ENCODE measurements at regions not wholly inside any gene's neighbourhood (a gene's known extent, or its start where the extent isn't known, plus 50 kb on each side); places are given as distances from the start of the nearest gene placed in this dataset.

DNA sequence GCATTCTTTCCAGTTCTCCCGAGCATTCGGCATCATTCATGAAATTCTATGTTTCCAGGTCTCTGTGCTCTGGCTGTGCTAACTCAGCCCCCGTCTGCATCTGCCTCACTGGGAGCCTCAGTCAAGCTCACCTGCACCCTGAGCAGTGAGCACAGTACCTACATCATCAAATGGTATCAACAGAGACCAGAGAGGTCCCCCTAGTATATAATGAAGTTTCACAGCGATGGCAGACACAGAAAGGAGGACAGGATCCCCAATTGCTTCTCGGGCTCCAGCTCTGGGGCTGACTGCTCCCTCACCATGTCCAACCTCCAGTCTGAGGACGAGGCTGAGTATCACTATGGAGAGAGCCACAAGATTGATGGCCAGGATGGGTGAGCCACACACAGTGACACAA lies 52.8 kb upstream of the IGLL5 start:
- no peaks in the 10 kb centered on the region for H3K27me3 ChIP-seq (ENCODE audit: control insufficient read depth in 1 of 2, insufficient read depth in 2 of 2, low read length in 2 of 2)
- Mint-ChIP-seq H3K36me3 (ENCODE audit: low read depth) (no peaks in the 10 kb centered on the region), H3K27ac (no peak overlapping the region), H3K4me3 (no peak overlapping the region), H3K27me3 (no peaks in the 10 kb centered on the region), H3K4me1 (ENCODE audit: low read depth) (peaks cover 28% of the 10 kb centered on the region), H3K9me3 (peaks cover 4% of the 10 kb centered on the region)
- H3K4me1 ChIP-seq (ENCODE audit: insufficient read depth, low read length), result peaks cover 13% of the 10 kb centered on the region
- ATAC-seq (ENCODE audit: poor library complexity) (no peak), DNase-seq (no peak)
- TF ChIP-seq CTCF (IDR thresholded peaks at IDR 0.05), result no peak
- H3K27ac ChIP-seq (ENCODE audit: low read depth in 1 of 2, low read length in 2 of 2), result no peak overlapping the region
- peaks cover 0 to 3% of the 10 kb centered on the region in 2 experiments for H3K9me3 ChIP-seq (ENCODE audit: control insufficient read depth in 1 of 2, insufficient read depth in 1 of 2, low read length in 2 of 2)
- intact Hi-C loops (cut with DNase I, micrococcal nuclease), result no loop called here
- H3K36me3 ChIP-seq (ENCODE audit: insufficient read depth, low read length), result no peaks in the 10 kb centered on the region
- no peak overlapping the region for H3K4me3 ChIP-seq (ENCODE audit: low read length)
- ChIA-PET CTCF (interaction anchor here (1.8 kb wide), 1 partner anchor 14 kb away, joined by 5 read pairs; no protein-coding TSS in a partner anchor), POLR2A (no interaction called here)

DNA sequence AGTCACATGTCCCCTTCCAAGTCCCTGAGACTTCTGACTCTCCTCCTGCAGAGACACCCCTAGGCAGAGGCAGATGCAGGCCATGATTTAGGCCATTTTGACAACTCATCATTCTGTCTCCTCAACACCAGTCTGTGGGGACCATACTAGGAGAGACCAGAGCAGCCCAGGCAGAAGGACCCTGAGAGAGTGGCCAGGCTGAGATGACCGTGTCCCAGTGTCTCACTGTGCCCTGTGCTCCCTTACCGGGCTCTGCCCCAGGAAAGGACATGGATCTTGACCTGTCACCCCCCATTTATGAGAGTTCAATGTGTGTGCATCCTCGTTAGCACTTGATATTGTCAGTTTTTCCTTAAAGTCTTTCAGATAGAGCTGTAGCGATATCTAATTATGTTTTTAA lies 52.4 kb upstream of the IGLL5 start:
- Histone ChIP-seq H3K27me3 (ENCODE audit: control insufficient read depth in 1 of 2, insufficient read depth in 2 of 2, low read length in 2 of 2) (no peaks in the 10 kb centered on the region), H3K9me3 (ENCODE audit: control insufficient read depth in 1 of 2, insufficient read depth in 1 of 2, low read length in 2 of 2) (peaks cover 0 to 3% of the 10 kb centered on the region in 2 experiments), H3K36me3 (ENCODE audit: insufficient read depth, low read length) (no peaks in the 10 kb centered on the region), H3K4me3 (ENCODE audit: low read length) (no peak overlapping the region), H3K27ac (ENCODE audit: low read depth in 1 of 2, low read length in 2 of 2) (no peak overlapping the region), H3K4me1 (ENCODE audit: insufficient read depth, low read length) (peaks cover 13% of the 10 kb centered on the region)
- no peak for TF ChIP-seq CTCF (IDR thresholded peaks at IDR 0.05)
- ChIA-PET CTCF (interaction anchor here (1.8 kb wide), 1 partner anchor 14 kb away, joined by 5 read pairs; no protein-coding TSS in a partner anchor), POLR2A (no interaction called here)
- ATAC-seq (ENCODE audit: poor library complexity) (no peak), DNase-seq (no peak)
- peaks cover 28% of the 10 kb centered on the region for H3K4me1 Mint-ChIP-seq (ENCODE audit: low read depth)
- H3K36me3 Mint-ChIP-seq (ENCODE audit: low read depth), result no peaks in the 10 kb centered on the region
- H3K27me3 Mint-ChIP-seq, result no peaks in the 10 kb centered on the region
- no peak overlapping the region for H3K4me3 Mint-ChIP-seq
- peaks cover 4% of the 10 kb centered on the region for H3K9me3 Mint-ChIP-seq
- intact Hi-C loops (cut with DNase I, micrococcal nuclease), result no loop called here
- no peak overlapping the region for H3K27ac Mint-ChIP-seq

DNA sequence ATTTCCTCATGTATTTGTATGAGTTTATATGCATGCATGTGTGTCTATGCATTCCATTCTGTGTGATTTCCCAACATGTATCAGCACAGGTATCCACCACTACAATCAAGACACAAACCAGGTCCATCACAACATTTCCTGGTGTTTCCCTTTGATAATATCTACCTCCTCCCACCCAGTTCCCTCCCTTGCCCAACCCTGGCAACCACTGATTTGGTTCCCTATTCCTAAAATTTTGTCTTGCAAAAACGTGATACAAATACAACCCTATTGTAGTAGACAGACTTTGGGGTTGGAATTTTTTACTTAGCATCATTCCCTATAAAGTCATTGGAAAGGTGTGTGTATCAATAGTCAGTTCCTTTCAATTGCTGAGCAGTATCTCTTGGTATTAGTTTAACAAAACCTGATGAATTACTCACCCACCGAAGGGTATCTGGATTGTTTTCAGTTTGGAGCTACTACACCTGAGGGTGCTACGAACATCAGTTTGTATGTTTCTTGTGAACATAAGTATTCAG lies 51.8 kb upstream of the IGLL5 start:
- Mint-ChIP-seq H3K9me3 (peaks cover 3% of the 10 kb centered on the region), H3K4me3 (no peak overlapping the region), H3K36me3 (ENCODE audit: low read depth) (no peaks in the 10 kb centered on the region), H3K4me1 (ENCODE audit: low read depth) (peaks cover 28% of the 10 kb centered on the region), H3K27ac (no peak overlapping the region), H3K27me3 (no peaks in the 10 kb centered on the region)
- ChIA-PET CTCF (interaction anchor here (1.8 kb wide), 1 partner anchor 13 kb away, joined by 5 read pairs; no protein-coding TSS in a partner anchor), POLR2A (no interaction called here)
- intact Hi-C loops (cut with DNase I, micrococcal nuclease), result no loop called here
- no peak for TF ChIP-seq CTCF (IDR thresholded peaks at IDR 0.05)
- Histone ChIP-seq H3K36me3 (ENCODE audit: insufficient read depth, low read length) (no peaks in the 10 kb centered on the region), H3K27me3 (ENCODE audit: control insufficient read depth in 1 of 2, insufficient read depth in 2 of 2, low read length in 2 of 2) (no peaks in the 10 kb centered on the region), H3K27ac (ENCODE audit: low read depth in 1 of 2, low read length in 2 of 2) (no peak overlapping the region), H3K9me3 (ENCODE audit: control insufficient read depth in 1 of 2, insufficient read depth in 1 of 2, low read length in 2 of 2) (peaks cover 0 to 3% of the 10 kb centered on the region in 2 experiments), H3K4me3 (ENCODE audit: low read length) (no peak overlapping the region), H3K4me1 (ENCODE audit: insufficient read depth, low read length) (peaks cover 13% of the 10 kb centered on the region)
- DNase-seq (no peak), ATAC-seq (ENCODE audit: poor library complexity) (no peak)
